ENCODE measurements at regions not wholly inside any gene's neighbourhood (a gene's known extent, or its start where the extent isn't known, plus 50 kb on each side); places are given as distances from the start of the nearest gene placed in this dataset.
"Not testable (repeated sequence)": the region's sequence is repeated elsewhere in the genome, so short reads cannot be mapped to it uniquely, and the experiment has no call there.

DNA sequence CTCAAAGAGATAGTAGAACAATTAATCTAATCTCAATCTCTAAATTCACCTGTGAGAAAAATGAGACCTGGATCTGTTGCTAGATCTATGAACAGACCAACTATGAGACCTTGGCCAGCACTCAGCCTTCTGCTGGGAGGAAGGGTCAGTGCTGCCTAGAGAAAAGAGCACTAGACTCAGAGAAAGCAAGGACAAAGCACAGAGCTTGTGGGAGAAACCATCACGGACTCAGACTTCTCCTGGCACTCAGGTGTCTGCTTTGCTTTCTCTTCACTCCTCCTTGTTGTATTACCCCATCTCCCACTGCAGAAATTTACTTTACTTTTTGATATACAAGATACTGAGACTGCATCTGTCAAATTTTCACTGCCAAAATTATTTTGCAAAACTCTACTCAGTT lies 890.0 kb upstream of the NUDT12 start:
- H3K27me3 Mint-ChIP-seq (ENCODE audit: low read depth in 2 of 2): no peaks in the 10 kb centered on the region
- peaks cover 3% of the 10 kb centered on the region for H3K9me3 ChIP-seq (ENCODE audit: control insufficient read depth, insufficient read depth, low read length)
- TF ChIP-seq, protein P1, sequence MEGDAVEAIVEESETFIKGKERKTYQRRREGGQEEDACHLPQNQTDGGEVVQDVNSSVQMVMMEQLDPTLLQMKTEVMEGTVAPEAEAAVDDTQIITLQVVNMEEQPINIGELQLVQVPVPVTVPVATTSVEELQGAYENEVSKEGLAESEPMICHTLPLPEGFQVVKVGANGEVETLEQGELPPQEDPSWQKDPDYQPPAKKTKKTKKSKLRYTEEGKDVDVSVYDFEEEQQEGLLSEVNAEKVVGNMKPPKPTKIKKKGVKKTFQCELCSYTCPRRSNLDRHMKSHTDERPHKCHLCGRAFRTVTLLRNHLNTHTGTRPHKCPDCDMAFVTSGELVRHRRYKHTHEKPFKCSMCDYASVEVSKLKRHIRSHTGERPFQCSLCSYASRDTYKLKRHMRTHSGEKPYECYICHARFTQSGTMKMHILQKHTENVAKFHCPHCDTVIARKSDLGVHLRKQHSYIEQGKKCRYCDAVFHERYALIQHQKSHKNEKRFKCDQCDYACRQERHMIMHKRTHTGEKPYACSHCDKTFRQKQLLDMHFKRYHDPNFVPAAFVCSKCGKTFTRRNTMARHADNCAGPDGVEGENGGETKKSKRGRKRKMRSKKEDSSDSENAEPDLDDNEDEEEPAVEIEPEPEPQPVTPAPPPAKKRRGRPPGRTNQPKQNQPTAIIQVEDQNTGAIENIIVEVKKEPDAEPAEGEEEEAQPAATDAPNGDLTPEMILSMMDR (IDR thresholded peaks at IDR 0.05): no peak
- intact Hi-C loops (cut with micrococcal nuclease): no loop called here
- WGBS (ENCODE audit: insufficient coverage): 69% methylated on average over 1 of the region's 1 CpG
- no peak for ATAC-seq
- H3K4me1 Mint-ChIP-seq: no peaks in the 10 kb centered on the region
- no peaks in the 10 kb centered on the region for H3K36me3 ChIP-seq (ENCODE audit: control insufficient read depth, insufficient read depth, low read length)
- H3K9me3 Mint-ChIP-seq: peaks cover 2 to 16% of the 10 kb centered on the region in 2 donors
- no peaks in the 10 kb centered on the region for H3K36me3 Mint-ChIP-seq
- H3K4me1 ChIP-seq (ENCODE audit: control insufficient read depth, insufficient read depth, low read length): no peaks in the 10 kb centered on the region
- H3K27me3 ChIP-seq (ENCODE audit: control insufficient read depth, insufficient read depth, low read length): no peaks in the 10 kb centered on the region
- H3K27ac Mint-ChIP-seq: no peak overlapping the region
- no peak overlapping the region for H3K27ac ChIP-seq (ENCODE audit: low read length)
- no peak for DNase-seq
- no peak overlapping the region for H3K4me3 ChIP-seq (ENCODE audit: low read length)
- H3K4me3 Mint-ChIP-seq: no peak overlapping the region

DNA sequence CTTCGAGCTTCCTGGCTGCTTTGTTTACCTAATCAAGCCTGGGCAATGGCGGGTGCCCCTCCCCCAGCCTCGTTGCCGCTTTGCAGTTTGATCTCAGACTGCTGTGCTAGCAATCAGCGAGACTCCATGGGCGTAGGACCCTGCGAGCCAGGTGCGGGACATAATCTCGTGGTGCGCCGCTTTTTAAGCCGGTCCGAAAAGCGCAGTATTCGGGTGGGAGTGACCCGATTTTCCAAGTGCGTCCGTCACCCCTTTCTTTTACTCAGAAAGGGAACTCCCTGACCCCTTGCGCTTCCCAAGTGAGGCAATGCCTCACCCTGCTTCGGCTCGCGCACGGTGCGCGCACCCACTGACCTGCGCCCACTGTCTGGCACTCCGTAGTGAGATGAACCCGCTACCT lies 889.3 kb upstream of the NUDT12 start:
- H3K36me3 ChIP-seq (ENCODE audit: control insufficient read depth, insufficient read depth, low read length); H3K27ac ChIP-seq (ENCODE audit: low read length); H3K4me1 ChIP-seq (ENCODE audit: control insufficient read depth, insufficient read depth, low read length); H3K36me3 Mint-ChIP-seq; H3K27me3 Mint-ChIP-seq (ENCODE audit: low read depth in 2 of 2); H3K4me3 ChIP-seq (ENCODE audit: low read length); ATAC-seq; H3K27ac Mint-ChIP-seq; H3K4me3 Mint-ChIP-seq; DNase-seq; H3K9me3 ChIP-seq (ENCODE audit: control insufficient read depth, insufficient read depth, low read length); H3K4me1 Mint-ChIP-seq; intact Hi-C loops (cut with micrococcal nuclease); H3K27me3 ChIP-seq (ENCODE audit: control insufficient read depth, insufficient read depth, low read length): not testable (repeated sequence)
- H3K9me3 Mint-ChIP-seq: peaks cover 2 to 14% of the 10 kb centered on the region in 2 donors
- WGBS (ENCODE audit: insufficient coverage): 96% methylated on average over 25 of the region's 28 CpGs

DNA sequence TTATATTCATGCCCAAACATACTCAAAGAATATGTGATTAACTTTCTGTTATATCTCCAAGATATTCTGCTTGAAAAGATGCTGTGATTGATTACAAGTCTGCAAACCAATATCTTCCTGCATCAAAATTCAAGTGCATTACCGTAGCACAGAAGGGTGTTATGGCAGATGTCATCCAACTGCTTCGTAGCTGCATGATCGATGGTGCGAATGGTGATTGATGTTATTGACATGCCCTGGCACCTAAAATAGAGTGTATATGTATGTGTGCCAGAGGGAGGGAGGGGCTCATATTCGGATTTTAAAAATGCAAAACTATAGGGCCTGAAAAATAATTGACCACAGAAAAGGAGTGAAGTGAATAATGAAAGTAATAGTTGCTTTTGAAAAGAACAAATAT lies 882.1 kb upstream of the NUDT12 start:
- Mint-ChIP-seq H3K4me1 (no peaks in the 10 kb centered on the region), H3K27me3 (ENCODE audit: low read depth in 2 of 2) (no peaks in the 10 kb centered on the region), H3K27ac (no peak overlapping the region), H3K36me3 (no peaks in the 10 kb centered on the region), H3K4me3 (no peak overlapping the region), H3K9me3 (peaks cover 15 to 26% of the 10 kb centered on the region in 2 donors)
- H3K27me3 ChIP-seq (ENCODE audit: control insufficient read depth, insufficient read depth, low read length): no peaks in the 10 kb centered on the region
- no peak overlapping the region for H3K27ac ChIP-seq (ENCODE audit: low read length)
- 84% methylated on average over 5 of the region's 5 CpGs for WGBS (ENCODE audit: insufficient coverage)
- no peaks in the 10 kb centered on the region for H3K9me3 ChIP-seq (ENCODE audit: control insufficient read depth, insufficient read depth, low read length)
- no peaks in the 10 kb centered on the region for H3K36me3 ChIP-seq (ENCODE audit: control insufficient read depth, insufficient read depth, low read length)
- H3K4me1 ChIP-seq (ENCODE audit: control insufficient read depth, insufficient read depth, low read length): no peaks in the 10 kb centered on the region
- no peak overlapping the region for H3K4me3 ChIP-seq (ENCODE audit: low read length)
- DNase-seq (no peak), ATAC-seq (no peak)
- TF ChIP-seq, protein P1 (IDR thresholded peaks at IDR 0.05): no peak
- intact Hi-C loops (cut with micrococcal nuclease): no loop called here

DNA sequence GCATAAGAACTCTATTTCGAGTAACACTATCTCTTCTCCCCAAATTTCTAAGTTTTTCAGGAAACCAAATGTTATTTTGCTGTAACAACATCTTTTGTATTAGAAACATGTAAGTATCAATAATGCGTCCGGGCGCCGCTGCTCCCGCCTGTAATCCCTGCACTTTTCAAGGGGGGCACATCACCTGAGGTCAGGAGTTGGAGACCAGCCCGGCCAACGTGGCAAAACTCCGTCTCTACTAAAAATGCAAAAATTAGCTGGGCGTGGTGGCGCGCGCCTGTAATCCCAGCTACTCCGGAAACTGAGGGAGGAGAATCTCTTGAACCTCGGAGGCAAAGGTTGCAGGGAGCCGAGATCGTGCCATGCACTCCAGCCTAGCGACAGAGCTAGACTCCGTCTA lies 881.1 kb upstream of the NUDT12 start:
- Mint-ChIP-seq H3K27me3 (ENCODE audit: low read depth in 2 of 2) (no peaks in the 10 kb centered on the region), H3K9me3 (peaks cover 14 to 22% of the 10 kb centered on the region in 2 donors), H3K4me1 (no peaks in the 10 kb centered on the region), H3K36me3 (no peaks in the 10 kb centered on the region), H3K4me3 (no peak overlapping the region), H3K27ac (no peak overlapping the region)
- Histone ChIP-seq H3K4me3 (ENCODE audit: low read length) (no peak overlapping the region), H3K9me3 (ENCODE audit: control insufficient read depth, insufficient read depth, low read length) (no peaks in the 10 kb centered on the region), H3K4me1 (ENCODE audit: control insufficient read depth, insufficient read depth, low read length) (no peaks in the 10 kb centered on the region), H3K27ac (ENCODE audit: low read length) (no peak overlapping the region), H3K36me3 (ENCODE audit: control insufficient read depth, insufficient read depth, low read length) (no peaks in the 10 kb centered on the region), H3K27me3 (ENCODE audit: control insufficient read depth, insufficient read depth, low read length) (no peaks in the 10 kb centered on the region)
- TF ChIP-seq, protein P1 (IDR thresholded peaks at IDR 0.05): no peak
- intact Hi-C loops (cut with micrococcal nuclease): no loop called here
- WGBS (ENCODE audit: insufficient coverage): 94% methylated on average over 15 of the region's 19 CpGs
- ATAC-seq: no peak
- no peak for DNase-seq

Measured in natural killer cell (primary cell).